WI38 (cell line): ENCODE measurements at regions not wholly inside any gene's neighbourhood (a gene's known extent, or its start where the extent isn't known, plus 50 kb on each side); places are given as distances from the start of the nearest gene placed in this dataset.
"Not testable (repeated sequence)": the region's sequence is repeated elsewhere in the genome, so short reads cannot be mapped to it uniquely, and the experiment has no call there.

Experiments used
- H3K4me3 ChIP-seq: 2 replicates; pipeline ENCODE4 v1.5.1; 2011; ENCODE audit warnings: low read depth, mild to moderate bottlenecking, control low read depth, low read length
- TF ChIP-seq, protein P1 (sequence below): IDR thresholded peaks from 2 replicates; pipeline ENCODE4 v1.5.1; 2012; ENCODE audit warnings: low read depth, mild to moderate bottlenecking, control low read depth, low read length

- H3K4me3 ChIP-seq = no peak overlapping the region
- TF ChIP-seq, protein P1, sequence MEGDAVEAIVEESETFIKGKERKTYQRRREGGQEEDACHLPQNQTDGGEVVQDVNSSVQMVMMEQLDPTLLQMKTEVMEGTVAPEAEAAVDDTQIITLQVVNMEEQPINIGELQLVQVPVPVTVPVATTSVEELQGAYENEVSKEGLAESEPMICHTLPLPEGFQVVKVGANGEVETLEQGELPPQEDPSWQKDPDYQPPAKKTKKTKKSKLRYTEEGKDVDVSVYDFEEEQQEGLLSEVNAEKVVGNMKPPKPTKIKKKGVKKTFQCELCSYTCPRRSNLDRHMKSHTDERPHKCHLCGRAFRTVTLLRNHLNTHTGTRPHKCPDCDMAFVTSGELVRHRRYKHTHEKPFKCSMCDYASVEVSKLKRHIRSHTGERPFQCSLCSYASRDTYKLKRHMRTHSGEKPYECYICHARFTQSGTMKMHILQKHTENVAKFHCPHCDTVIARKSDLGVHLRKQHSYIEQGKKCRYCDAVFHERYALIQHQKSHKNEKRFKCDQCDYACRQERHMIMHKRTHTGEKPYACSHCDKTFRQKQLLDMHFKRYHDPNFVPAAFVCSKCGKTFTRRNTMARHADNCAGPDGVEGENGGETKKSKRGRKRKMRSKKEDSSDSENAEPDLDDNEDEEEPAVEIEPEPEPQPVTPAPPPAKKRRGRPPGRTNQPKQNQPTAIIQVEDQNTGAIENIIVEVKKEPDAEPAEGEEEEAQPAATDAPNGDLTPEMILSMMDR = no peak
Measured at GRCh38 chr1:37184789-37185188, 150.5 kb upstream of the GRIK3 start.

DNA sequence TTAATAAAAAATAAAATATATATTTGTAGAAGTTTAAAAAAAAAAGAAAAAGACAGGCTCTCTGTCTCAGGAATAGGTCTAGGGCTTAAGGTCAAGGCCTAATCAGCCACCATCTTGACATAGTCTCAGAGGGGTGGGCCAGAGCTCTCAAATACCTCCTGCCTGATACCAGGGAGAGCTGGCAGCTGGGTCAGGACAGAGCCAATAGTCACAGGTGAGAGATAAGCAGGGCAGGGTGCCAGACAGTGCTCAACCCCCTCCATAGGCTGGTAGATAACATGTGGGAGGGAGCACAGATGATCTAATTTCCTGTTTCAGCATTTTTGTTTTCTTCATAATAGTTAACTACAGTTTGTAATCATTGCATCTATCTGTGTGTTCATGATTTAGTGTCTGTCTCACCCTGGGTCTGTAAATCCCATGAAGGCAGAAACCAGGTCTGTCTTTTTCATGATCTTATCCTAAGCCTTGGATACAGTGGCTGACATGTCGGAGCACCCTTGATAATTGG lies 152.0 kb upstream of the GRIK3 start:
- no peak overlapping the region for H3K4me3 ChIP-seq
- TF ChIP-seq, protein P1 = no peak

- no peak overlapping the region for H3K4me3 ChIP-seq
Measured at GRCh38 chr1:37189111-37189510, 154.8 kb upstream of the GRIK3 start.

DNA sequence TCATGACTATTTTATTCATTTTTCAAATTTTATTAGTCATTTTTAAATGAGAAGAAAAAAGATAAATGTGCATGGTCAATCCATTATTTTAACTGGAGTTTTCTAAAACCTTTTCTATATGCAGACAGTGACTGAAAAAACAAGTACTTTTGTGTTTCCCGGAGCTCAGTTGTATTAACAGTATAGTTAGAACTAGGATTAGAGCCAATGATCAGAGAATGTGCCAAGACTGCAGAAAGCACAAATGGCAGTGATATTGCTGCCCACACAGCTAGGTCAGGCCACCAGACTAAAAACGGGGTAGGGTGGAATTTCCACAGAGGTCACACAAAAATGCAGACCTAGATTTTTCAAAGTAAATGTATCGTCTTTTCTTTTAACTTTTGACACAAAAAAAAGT lies 163.1 kb upstream of the GRIK3 start:
- H3K4me3 ChIP-seq = no peak overlapping the region
- TF ChIP-seq, protein P1 = no peak

More at GRCh38 chr1:37189111-37189510, 154.8 kb upstream of the GRIK3 start:
- TF ChIP-seq, protein P1 = no peak

GRCh38 chr1:37214305-37214704 lies 180.0 kb upstream of the GRIK3 start:
- not testable (repeated sequence) for H3K4me3 ChIP-seq

DNA sequence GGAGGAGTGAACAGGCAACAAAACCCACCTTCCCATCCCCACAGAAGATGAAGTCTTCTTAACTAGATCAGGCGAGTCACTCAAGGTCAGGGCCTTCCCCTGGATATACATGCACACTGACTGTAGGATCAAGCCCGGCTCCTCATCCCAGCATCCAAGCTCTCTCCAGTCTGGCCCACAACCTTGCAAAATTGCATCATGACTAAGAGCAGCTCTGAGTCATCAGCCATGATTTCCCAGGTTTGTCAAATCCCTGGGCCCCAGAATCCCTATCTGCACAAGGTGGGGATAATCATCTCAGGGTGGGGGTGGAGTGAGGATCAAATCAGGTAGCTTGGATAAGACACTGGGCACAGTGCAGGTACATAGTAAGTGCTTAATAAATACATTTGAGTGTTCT lies 199.3 kb upstream of the GRIK3 start:
- TF ChIP-seq, protein P1 = no peak

GRCh38 chr1:37234941-37235418 lies 200.7 kb upstream of the GRIK3 start:
- TF ChIP-seq, protein P1 = no peak
- H3K4me3 ChIP-seq = no peak overlapping the region

More for the DNA sequence above, 199.3 kb upstream of the GRIK3 start:
- no peak overlapping the region for H3K4me3 ChIP-seq

DNA sequence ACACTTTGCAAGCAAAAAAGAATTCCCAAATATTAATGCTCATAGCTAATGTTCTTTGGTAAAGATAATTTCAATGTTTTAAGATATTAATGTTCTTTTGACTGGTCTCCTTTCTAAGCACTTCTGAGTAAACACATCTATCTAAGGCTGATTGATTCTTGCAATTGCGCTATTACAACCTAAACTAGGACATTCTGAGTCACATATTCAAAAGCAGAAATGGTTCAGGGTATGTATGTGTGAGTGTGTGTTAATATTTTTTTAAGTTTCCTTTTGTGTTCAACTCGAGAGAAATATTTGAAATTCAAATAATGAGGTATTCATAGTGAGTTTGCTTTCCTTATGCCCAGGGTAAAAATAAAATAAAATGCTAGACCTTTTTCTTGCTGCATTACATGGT lies 203.6 kb upstream of the GRIK3 start:
- H3K4me3 ChIP-seq = no peak overlapping the region
- TF ChIP-seq, protein P1 = no peak
